CD4-positive, alpha-beta T cell treated with Interleukin-4 for 1 hour (primary cell): ENCODE measurements at regions not wholly inside any gene's neighbourhood (a gene's known extent, or its start where the extent isn't known, plus 50 kb on each side); places are given as distances from the start of the nearest gene placed in this dataset.
"Not testable (repeated sequence)": the region's sequence is repeated elsewhere in the genome, so short reads cannot be mapped to it uniquely, and the experiment has no call there.

ENCODE experiments used
- DNase-seq, 2 donors: peaks; one replicate each; pipeline ENCODE4 v3.0.0-alpha.2; 2020 to 2022

DNA sequence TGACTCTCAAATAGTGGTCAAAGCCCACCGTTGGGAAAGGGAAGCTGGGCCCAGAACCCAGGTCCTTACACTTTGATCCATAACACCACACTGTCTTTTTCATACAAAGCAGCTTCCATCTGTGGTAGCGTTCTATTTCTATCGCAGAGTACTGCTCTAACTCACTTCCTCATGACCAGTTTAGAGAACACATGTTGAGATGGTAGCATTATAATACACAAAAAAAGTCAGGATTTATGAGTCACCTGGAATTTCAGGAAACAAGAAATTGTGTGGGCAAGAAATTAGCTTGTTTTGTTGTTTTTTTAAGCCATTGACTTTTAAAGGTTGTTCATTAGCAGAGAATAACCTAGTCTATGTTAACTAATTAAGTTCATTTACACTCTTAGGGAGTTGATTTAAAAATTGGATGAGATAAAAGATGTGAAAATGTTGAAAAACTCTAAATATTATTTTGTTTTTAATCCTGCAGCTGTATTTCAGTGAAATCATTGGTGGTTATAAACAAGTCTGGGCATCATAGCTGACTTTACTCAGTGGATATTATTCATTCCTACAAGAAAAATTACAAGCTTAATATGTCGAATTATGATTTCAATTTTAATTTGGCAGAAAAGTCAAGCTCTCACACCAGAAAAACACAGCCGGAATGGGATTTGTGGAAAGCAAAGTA lies 1011.1 kb upstream of the HS3ST1 start:
- no peak for DNase-seq

DNA sequence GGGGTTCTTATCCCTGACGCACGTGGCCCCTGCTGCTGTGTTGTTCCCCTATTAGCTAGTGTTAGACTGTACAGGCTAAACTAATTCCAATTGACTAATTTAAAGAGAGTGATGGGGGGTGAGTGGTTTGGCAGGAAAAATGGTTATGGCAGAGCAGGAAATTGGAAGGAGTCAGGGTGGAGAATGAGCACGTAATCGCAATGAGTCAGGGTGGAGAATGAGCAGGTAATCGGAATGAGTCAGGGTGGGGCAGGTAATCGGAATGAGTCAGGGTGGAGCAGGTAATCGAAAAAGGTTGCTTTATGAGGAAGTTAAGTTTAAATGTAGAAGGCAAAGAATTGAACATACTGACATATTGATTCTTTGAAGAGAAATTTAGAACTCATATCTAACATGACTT lies 1002.6 kb upstream of the HS3ST1 start:
- not testable (repeated sequence) for DNase-seq

DNA sequence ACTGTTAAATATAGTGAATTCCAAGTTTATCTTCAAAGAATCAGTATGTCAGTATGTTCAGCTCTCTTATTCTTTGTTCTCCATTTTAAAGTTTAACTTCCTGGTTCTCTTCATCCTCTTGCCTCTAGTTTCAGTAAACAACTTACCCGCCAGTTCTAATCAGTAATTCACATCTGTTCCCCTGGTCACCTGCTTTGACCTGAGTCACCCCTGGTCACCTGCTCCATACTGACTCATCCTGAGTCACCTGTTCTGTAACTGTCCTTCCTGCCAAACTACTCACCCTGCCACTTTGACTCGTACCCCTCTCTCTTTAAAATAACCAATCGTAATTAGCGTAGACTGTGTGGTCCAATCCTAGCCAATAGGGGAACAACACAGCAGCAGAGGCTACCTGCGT lies 992.7 kb upstream of the HS3ST1 start:
- DNase-seq: no peak

DNA sequence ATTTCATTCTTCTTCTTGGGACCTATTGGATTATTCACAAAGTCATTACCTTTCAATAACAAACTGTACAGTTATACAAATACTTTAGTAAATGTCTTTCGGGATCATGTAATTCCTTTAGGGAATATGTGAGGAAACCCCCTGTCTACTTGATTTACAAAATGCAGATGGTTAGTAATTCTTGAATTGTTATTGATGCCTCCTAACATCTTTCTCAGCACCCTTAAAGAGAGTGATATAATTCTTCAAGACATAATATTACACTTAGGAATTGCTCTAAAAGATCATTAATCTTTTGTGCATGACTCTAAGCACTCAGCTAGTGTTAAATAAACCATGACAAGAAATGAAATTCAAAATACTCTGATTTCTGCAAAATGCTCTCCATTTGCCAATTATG lies 988.1 kb upstream of the HS3ST1 start:
- DNase-seq: no peak

DNA sequence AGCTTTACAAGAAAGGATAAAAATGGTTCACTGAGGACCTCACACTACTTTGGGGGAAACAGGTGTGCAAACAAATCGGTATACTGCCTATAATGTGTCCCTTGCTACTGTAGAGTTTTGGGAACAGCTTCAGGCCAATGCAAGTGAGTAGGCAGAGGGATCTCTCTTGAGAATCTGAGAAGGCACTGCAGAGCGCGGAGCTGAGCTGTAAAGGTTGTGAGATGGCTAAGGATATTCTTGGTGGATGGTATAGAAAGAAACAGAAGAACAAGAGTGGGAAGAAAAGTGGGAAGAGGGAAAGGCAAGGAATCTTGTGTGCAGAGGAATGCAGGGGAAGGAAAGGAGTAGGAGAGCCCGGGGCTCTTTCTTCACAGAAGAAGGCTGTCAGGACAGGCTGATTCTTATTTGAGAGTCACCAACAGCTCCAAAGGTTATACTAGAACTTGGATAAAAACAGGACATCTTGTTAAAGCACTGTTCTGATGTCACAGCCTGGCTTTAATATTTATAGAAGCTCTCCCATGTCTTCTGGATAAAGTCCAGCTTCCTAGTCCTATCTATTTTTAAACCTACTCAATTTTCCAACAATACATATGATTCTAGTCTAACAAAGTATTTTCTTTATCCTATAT lies 985.6 kb upstream of the HS3ST1 start:
- no peak for DNase-seq

DNA sequence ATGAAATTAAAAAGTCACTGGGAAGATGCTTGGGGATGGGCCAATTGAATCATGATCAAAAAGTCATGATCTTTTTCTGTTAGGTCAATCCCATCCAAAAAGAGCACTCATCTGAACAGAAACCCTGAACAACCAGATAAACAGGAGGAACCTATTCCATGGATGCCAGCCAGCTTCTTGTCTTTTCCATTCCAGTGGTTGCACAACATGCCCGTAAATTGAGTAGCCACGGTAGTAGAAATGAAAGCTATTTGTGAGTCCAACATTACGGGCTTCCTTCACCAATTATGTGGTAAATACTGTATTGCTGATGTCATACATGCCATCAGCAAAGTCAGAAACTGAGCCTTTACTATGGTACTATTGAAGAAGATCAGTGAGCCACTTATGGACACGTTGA lies 982.4 kb upstream of the HS3ST1 start:
- DNase-seq: no peak

DNA sequence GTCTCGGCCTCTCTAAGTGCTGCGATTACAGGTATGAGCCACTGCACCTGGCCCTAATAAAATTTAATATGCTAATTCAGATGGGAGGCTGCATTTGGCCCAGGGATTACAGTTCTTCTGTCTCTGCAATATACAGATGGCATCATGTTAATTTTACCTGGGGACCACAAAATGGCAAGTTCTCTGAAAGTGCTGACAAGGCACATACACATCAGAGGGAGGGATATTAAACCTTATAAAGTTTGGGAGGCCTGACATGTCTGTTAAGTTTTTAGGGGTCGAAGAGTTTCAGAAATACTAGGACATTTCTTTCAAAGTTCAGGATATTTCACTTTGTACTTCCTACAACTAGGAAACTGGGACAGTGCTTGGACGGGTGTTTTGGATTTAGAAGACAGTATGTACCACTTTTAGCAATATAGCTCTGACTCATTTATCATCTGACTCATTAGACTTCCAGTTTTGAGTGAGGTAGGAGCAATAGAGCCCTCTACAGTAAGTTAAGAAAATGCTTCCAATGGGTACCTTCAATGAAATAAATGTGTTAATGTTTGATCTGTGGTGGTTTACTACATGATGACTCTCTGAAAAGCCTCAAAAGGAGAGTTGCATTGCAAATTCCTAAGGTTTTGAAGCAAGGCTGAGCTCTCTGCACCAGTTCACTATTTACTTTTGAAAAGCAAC lies 981.0 kb upstream of the HS3ST1 start:
- no peak for DNase-seq

DNA sequence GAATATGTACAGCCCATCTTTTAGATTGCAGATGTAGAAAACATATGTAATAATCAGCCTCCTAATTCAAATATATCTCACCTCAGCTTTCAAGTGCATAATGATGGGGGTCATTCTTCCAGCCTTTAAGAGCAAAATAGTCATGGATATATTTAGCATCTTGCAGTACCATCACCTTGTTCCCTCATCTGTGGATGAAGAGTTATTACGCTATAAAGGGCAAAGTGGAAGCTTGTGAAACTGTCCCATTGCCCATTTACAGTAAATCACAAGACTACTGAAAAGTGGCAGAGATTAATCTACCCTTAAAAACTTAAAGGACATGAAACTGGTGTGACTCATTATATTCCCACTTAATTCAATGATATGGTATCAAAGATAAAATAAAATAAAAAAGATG lies 979.7 kb upstream of the HS3ST1 start:
- DNase-seq: no peak

DNA sequence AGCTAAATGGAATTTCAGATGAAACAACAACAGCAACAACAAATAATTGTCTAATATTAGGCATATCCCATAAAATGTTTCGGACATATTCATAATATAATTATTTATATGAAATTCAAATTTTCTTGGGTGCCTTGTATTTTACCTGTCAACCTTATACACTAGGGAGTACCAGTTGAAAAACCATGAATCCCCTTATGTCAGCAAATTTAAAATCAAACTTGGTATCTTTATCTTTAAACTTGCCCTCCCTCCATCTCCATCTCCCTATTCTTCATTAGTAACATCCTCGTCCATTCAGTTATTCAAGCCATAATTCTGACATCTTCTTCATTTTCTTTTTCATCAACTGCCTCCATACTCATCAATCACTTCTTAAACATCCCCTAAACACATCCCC lies 974.5 kb upstream of the HS3ST1 start:
- DNase-seq: no peak

DNA sequence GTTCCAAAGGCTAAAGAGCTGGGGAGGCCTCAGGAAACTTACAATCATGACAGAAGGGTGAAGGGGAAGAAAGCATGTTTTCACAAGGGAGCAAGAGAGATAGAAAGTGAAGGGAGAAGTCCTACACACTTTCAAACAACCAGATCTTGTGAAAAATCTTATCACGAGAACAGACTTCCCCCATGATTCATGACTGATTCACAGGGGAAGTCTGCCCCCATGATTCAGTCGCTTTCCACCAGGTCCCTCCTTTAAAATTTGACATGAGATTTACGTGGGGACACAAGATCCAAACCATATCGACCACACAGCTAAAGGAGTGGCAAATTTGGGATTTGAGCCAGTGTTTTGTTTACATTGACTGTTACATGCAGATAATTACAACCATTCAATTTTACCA lies 971.1 kb upstream of the HS3ST1 start:
- no peak for DNase-seq

DNA sequence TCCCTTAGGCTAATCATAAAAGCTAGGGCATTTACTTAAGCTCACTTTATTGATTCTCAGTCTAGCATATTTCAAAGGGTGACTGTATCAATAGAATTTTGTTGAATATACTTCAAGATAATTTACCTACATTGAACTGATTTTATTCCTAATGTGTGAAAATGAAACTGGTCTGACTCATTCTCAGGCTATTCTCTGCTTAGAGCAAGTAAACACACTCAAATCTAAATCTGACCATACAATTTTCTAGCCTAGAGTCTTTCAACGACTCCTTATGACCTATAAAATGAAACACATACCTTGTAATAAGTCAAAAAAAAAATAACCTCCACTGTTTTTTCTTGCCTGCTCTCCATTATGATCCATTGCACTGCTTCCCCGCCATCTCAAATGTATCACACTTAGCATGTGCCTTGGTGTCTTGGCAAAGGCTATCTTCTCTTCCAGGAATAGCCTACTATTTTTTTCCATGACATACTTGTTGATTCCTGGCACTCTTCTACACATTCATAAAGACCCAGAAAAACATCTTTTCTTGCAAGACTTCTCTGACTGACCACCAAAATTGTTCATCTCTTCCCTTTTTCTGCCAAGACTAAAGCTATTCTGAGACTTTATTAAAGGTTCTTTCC lies 965.1 kb upstream of the HS3ST1 start:
- no peak for DNase-seq

DNA sequence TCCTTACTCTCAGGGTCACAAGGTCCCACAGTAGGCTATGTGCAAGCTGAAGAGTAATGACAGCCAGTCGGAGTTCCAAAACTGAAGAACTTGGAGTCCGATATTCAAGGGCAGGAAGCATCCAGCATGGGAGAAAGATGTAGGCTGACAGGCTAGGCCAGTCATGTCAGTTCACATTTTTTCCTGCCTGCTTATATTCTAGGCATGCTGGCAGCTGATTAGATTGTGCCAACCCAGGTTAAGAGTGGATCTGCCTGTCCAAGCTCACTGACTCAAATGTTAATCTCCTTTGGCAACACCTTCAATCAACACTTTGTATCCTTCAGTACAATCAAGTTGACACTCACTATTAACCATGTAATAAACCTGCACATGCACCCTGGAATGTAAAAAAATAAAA lies 960.9 kb upstream of the HS3ST1 start:
- no peak for DNase-seq

DNA sequence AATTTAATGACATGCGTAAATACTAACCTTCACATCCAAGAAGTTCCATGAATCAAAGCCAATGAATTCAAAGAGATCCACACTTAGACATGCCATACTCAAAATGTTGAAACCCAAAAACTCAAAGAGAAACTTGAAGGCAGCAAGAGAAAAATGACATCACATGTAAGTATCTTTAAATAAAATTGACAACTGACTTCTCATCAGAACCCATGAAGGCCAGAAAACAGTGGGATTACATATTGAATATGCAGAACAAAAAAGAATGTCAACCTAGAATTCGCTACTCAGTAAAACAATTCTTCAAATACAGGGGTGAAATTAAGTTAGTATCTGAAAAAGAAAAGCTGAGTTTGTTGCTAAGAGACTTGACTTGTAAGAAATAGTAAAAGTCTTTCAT lies 953.9 kb upstream of the HS3ST1 start:
- no peak for DNase-seq

DNA sequence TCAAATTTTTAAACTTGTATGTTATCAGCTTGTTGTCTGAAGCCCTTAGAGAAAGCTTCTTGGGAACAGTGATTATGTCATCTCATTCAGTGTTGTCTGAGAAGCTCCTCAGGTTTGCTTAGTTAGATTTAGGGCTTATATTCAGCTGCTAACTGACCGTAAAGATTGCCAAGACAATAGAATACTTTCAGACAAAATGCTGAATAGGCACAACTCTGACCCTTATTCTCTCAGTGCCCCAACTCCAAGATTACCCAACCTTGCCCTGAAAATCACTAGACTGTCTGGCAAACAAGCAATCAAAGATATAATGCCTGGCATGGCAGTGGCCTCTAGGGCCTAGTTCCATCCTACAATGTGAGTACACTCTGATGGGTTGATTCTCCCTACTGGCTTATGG lies 950.5 kb upstream of the HS3ST1 start:
- no peak for DNase-seq

DNA sequence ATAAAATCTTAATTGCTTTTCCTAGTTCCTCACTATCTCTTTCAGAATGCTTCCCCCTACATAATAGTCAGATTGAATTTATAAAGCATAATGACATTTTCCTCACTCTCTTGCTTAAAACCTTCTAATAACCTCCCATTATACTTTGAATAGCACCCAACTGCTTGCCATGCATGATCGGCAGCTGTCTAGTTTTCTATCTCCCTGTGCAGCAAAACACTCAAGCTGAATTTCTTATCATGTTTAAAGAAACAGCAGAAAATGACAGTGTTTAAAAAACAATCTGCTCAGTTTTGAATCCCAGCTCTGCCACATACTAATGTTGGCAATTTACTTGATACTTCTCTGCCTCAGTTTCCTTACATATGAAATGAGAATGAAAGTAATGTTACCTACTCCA lies 947.1 kb upstream of the HS3ST1 start:
- DNase-seq: no peak

DNA sequence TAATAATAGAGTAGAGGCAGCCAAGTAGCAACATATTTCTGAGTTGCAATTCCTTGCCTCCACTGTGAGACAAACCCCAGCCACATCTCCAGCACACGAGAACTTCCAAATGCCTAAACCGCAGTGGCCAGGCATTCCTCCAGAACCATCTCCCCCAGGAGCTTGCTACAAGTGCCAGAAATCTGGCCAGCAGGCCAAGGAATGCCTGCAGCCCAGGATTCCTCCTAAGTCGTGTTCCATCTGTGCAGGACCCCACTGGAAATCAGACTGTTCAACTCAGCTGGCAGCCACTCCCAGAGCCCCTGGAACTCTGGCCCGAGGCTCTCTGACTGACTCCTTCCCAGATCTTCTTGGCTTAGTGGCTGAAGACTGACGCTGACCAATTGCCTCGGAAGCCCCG lies 937.2 kb upstream of the HS3ST1 start:
- DNase-seq: not testable (repeated sequence)

DNA sequence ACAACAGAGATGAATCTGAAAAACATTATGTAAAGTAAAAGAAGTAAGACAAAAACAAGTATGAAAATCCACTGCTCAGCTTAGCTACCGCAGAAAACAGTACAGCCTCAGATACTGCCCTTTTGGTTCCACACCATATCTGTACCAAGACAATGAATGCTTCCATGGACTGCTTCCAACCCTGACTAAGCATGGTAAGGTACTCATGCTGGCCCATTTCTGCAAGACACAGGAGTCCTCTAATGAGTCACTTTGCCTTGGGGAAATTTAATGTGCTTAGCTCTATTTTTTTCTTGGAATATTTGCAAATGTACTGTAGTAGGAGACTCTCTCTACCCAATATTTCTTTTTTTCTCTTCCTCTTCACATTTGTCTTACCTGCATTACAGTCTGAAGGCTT lies 931.7 kb upstream of the HS3ST1 start:
- no peak for DNase-seq

DNA sequence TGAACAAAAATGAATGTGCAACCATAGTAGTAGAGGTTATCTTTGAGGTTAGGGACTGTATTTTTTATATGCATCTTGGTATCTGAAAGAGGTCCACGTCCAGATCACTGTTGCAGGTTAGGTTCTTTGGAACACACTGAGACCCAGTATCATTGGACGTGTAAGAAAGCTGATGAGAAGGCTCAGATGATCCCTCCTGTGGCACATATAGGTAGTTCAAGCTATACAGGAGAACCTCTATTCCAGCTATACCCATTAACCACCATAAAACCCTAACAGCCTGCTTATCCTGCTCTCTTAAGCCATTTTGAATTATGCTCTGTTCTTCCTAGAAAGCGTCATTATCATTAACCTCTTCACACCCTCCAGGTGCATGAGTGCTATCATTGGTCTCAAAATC lies 930.7 kb upstream of the HS3ST1 start:
- DNase-seq: no peak

DNA sequence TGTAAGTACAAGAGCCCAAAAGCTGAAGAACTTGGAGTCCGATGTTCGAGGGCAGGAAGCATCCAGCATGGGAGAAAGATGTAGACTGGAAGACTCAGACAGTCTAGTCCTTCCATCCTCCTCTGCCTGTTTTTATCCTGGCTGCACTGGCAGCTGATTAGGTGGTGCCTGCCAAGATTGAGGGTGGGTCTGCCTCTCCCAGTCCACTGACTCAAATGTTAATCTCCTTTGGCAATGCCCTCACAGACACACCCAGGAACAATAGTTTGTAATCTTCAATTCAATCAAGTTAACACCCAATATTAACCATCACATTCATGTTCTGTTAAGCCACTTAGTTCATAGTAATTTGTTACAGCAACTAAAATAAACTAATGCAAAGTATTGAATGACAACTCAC lies 904.4 kb upstream of the HS3ST1 start:
- not testable (repeated sequence) for DNase-seq

DNA sequence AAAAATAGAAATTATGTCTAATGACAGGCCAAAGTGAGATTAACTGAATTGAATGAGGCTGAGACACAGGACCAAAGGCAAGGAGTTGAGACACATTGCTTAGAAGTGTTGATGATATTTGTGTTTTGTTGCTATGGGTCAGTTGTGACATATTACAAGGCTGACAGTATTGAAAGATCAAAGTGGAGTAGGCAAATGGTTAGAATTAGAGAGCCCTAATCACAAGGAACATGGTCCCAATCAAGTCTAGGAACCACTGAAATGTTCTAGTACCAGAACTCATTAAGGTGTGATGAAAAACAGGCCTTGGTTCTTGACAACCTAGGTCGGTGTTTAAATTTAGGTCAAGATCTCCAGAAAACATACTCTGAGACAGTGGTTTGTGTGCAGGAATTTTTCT lies 896.3 kb upstream of the HS3ST1 start:
- no peak for DNase-seq

DNA sequence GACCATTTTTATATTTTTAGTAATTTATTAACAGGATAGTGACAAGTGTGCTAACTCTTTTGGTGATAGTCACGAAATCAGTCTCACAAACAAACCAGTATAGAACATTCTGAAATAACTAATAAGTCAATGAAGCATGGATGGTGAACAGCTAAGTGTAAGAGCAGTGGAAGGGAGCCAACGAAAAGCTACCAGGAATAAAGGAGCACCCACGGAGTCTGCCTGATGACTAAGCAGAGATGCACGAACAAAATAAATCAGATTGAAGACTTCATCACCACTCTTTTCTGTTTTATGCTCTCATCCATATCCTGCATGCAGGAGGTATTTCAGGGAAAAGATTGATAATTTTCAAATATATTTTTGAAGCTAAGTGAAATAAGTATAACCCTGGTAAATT lies 891.1 kb upstream of the HS3ST1 start:
- no peak for DNase-seq

DNA sequence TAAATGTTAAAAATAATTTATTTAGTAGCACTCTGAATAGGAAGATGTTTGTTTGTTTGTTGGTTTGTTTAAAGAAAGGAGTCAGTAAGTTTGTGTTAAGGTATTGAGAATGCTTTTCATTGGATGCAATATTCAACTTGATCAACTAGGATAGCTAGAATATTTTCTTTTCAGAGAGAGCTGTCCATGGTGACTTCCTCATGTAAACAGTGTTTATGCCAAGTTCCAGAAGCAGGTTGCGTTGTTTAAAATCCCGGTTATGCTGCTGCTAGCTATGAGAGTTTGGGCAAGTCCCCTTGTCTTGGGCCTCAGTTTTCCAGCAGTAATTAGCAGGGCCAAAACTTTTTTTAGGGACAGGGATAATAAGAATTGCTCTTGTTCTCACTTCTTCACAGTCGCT lies 876.2 kb upstream of the HS3ST1 start:
- no peak for DNase-seq

DNA sequence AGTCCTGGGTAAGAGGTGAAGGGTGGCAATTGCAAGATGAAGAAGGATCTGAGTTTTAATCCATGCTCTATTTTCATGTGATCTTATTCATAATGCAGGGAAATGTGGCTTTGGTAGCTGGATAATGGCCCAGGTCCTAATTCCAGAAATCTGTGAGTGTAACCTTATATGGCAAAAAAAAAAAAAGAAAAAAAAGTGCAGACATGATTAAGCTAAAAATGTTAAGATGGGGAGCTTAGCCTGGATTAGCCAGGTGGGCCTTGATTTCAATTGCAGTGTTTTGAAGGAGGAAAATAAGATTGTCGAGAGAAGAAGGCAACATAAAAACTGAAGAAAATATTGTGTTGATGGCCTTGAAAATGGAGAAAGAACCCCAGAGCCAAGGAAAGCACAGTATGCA lies 867.7 kb upstream of the HS3ST1 start:
- DNase-seq: no peak

DNA sequence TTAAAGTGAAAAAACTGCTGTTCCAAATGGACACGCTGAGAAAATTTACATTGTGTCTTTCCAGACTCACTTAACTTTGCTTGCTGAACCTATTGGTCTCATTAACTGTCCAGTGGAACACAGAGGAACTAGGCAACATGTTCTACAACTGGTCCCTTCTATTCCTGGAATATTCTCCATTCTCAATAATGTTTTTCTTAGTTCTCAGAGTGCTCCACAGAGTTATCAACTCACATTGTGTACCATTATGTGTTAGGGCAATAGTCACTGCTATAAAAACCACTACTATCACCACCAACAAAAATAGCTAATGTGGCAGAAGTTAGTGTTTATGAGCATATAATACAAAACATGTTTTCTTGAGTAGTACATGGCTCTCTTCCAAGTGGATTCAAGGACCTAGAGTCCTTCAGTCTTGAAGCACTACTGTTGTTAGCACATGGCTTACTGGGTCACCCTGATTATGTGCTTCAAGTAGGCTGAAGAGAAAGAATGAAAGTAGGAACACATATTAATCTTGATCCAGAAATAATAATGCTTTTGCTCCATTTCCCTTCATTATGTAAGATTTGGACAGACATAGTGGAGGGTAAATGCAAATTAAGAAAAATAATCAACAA lies 865.3 kb upstream of the HS3ST1 start:
- DNase-seq: no peak
